HG03342 (cell line): ENCODE measurements at regions not wholly inside any gene's neighbourhood (a gene's known extent, or its start where the extent isn't known, plus 50 kb on each side); places are given as distances from the start of the nearest gene placed in this dataset.

Experiments used
- ATAC-seq: cut with Tn5 transposase; IDR thresholded peaks from one replicate; pipeline ENCODE4 v1.9.1; 2021; ENCODE audit warnings: mild to moderate bottlenecking, moderate library complexity; ENCODE audit not compliant: unreplicated experiment

DNA sequence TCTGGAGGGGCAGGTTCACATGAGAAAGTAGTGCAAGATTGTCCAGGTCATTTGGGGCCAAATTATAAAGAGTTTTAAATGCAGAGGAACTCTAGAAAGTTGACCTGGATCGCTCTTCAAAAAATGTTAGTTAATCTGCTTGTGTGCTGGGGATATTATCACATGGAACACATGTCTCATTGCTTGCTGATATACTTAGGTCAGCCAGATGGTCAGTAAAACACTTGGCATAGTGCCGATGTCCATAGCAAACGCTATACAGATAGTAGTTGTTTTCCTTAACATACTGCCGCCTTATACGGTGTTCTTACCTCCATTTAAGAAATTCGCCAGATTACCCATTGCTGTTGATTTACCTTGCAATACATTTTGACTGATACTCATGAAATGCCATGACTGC is 103.4 kb upstream of the CWC22 start:
- no peak for ATAC-seq

DNA sequence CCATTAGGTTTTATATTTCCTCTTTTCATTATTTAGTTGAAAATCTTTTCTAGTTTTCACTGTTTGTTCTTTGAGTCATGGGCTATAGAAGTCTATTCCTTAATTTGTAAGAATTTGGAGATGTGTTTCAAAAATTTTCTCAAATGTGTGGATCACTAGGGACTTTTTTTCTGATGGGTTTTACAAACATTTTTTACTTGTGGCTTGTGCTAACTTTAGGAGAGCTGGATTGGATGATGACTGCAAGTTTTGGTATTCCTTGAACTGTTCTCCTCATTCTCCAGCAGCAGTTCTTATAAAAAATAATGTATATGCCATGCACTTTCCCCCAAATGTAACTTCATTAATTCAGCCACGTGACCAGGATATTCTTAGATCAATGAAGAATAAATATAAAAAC is 94.7 kb upstream of the CWC22 start:
- ATAC-seq: no peak

DNA sequence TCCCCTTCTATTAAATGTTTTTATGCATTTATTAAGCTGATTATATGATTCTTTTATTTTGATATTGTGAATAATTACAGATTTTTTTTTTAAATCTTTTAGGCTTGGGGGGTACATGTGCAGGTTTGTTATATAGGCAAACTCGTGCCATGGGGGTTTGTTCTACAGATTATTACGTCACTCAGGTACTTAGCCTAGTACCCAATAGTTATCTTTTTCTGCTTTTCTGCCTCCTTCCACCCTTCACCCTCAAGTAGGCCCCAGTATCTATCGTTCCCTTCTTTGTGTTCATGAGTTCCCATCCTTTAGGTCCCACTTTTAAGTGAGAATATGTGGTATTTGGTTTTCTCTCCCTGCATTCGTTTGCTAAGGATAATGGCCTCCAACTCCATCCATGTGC is 92.2 kb upstream of the CWC22 start:
- ATAC-seq: no peak

GRCh38 chr2:180085144-180085543 is 78.0 kb upstream of the CWC22 start:
- ATAC-seq: no peak

DNA sequence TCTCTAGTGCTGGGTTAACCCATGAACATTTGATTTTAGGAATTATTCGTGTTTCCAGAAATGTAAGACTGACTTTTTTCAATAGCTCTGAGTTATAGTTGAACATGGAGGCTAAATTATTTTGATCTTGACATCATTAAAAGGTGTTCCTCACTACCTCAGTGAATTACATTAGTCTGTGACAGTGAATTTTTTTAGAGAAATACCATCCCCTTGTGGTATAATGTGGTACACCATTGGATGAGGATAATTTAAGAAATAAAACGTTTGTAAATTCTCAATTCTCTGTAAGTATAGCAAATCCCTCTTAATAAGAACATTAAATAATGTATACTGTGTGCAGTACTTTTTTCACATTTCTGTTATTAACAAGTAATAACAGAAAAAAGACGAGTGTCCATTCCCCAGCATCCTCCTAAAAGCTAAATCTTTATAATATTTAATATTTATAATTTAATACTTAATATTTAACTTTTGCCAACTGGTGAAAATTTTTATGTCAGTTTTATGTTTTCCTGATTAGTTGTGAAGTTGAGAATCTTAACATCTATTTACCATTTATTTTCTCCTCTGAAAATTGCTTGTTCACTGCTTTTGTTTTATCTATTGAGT is 70.3 kb upstream of the CWC22 start:
- peak; percentile 61 for ATAC-seq

- no peak for ATAC-seq
Measured at GRCh38 chr2:180075870-180076269, 68.8 kb upstream of the CWC22 start.

DNA sequence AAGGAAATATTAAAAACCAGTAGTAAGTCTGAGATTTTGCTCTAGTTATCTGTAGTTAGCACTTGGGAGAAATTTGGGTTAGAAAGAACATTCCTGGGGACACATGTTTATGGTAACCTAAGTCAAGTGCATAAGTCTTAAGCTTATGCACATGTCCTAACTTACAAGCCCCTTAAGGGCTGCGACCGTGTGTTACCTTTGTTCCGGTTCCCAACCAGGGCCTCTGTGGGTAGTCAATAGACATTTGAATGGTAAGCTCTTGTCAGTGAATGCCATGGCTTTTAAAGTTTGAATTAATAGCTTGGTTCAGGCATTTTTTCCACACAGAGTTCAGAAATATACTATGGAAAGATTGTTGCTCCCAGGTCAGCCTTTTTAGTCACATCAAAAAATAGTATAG is 64.7 kb upstream of the CWC22 start:
- ATAC-seq: no peak

- ATAC-seq: no peak
Measured at GRCh38 chr2:180063494-180064092, 56.5 kb upstream of the CWC22 start.

DNA sequence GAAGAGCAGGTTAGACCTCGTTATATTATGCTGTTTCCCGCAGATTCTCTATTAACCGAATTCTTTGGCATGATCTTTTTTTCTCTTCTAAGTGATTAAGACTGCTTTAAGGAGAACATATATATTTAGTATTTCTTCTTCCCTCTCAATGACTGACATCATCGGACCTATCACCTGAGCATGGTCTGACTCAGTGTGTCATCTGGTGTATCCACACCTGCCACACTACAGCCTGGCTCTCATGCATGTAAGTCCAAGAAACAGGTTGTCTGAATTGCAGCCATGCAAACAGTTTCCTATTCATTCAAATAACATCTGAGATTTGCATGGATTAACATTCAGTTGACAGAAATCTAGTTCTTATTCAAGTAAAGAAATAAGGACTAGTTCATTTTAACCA is 55.1 kb upstream of the CWC22 start:
- ATAC-seq: no peak

- no peak for ATAC-seq
Measured at GRCh38 chr2:180061546-180061945, 54.4 kb upstream of the CWC22 start.

DNA sequence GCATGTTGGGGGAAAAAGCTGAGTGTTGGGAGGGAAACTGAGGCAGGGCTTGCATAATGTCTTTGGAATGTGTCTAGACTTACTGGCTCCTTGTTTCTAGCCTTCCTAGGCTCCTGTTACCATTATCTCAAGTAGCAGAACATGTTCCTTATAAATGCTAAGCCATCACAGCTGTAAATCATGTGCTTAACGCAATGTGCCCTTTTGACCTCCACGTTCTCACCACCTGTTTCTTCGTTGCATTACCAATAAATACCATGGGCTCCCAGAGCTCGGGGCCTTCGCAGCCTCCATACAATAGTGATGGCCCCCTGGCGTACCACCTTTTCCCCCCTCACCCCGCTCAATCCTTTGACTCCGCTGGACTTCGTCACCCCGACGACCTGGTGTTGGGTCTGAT is 54.0 kb upstream of the CWC22 start:
- no peak for ATAC-seq

DNA sequence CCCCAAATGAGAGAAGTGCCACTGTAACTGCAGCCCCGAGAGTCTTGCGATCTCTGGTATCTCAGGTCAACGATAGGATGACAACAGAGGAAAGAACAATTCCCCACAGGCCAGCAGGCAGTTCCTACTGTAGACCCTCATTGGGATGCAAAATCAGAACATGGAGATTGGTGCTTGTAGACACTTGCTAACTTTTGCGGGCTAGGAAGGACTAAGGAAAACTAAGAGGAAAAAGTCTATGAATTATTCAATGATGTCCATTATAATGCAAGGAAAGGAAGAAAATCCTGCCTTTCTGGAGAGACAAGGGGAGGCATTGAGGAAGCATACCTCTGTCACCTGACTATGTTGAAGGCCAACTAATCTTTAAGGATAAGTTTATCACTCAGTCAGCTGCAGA is 51.9 kb upstream of the CWC22 start:
- no peak for ATAC-seq

- ATAC-seq: no peak
Measured at GRCh38 chr2:180057706-180058412, 50.8 kb upstream of the CWC22 start.
